ENCODE measurements at regions not wholly inside any gene's neighbourhood (a gene's known extent, or its start where the extent isn't known, plus 50 kb on each side); places are given as distances from the start of the nearest gene placed in this dataset.
"Not testable (repeated sequence)": the region's sequence is repeated elsewhere in the genome, so short reads cannot be mapped to it uniquely, and the experiment has no call there.

- no peak overlapping the region for H3K4me3 ChIP-seq (ENCODE audit: low read length)
- H3K27me3 ChIP-seq (ENCODE audit: control insufficient read depth, low read length) = no peaks in the 10 kb centered on the region
- H3K9me2 ChIP-seq (replicated peaks; ENCODE audit: control insufficient read depth, low read length) = no peaks in the 10 kb centered on the region
- no peaks in the 10 kb centered on the region for H3K79me2 ChIP-seq (ENCODE audit: control insufficient read depth, low read length)
- no peaks in the 10 kb centered on the region for H4K20me1 ChIP-seq (ENCODE audit: control insufficient read depth, insufficient read depth, low read depth, low read length)
- H3K4me1 ChIP-seq (ENCODE audit: control insufficient read depth, low read length) = no peaks in the 10 kb centered on the region
- H3F3A ChIP-seq (ENCODE audit: control insufficient read depth, insufficient read depth) = no peaks in the 10 kb centered on the region
- H3K9me3 ChIP-seq (ENCODE audit: control insufficient read depth, insufficient read depth, low read length) = peaks cover 4% of the 10 kb centered on the region; the same call in 1 of the 2 replicates
- no peak for TF ChIP-seq EZH2phosphoT487 (IDR thresholded peaks at IDR 0.05; ENCODE audit: borderline replicate concordance, low read length)
- no peaks in the 10 kb centered on the region for H3K36me3 ChIP-seq (ENCODE audit: control insufficient read depth, low read length)
- no peak overlapping the region for H3K27ac ChIP-seq (ENCODE audit: low read depth, low read length)
- H3K4me2 ChIP-seq (ENCODE audit: low read length) = no peak overlapping the region
Observed at GRCh38 chr5:68049053-68049713, 166.4 kb upstream of the PIK3R1 start.

- Histone ChIP-seq H3F3A (ENCODE audit: control insufficient read depth, insufficient read depth) (no peaks in the 10 kb centered on the region), H3K4me3 (ENCODE audit: low read length) (no peak overlapping the region), H3K27me3 (ENCODE audit: control insufficient read depth, low read length) (no peaks in the 10 kb centered on the region), H3K36me3 (ENCODE audit: control insufficient read depth, low read length) (no peaks in the 10 kb centered on the region), H3K9me2 (replicated peaks; ENCODE audit: control insufficient read depth, low read length) (no peaks in the 10 kb centered on the region), H3K4me1 (ENCODE audit: control insufficient read depth, low read length) (no peaks in the 10 kb centered on the region), H3K4me2 (ENCODE audit: low read length) (no peak overlapping the region), H4K20me1 (ENCODE audit: control insufficient read depth, insufficient read depth, low read depth, low read length) (no peaks in the 10 kb centered on the region), H3K9me3 (ENCODE audit: control insufficient read depth, insufficient read depth, low read length) (peaks cover 4% of the 10 kb centered on the region; the same call in 1 of the 2 replicates), H3K27ac (ENCODE audit: low read depth, low read length) (no peak overlapping the region), H3K79me2 (ENCODE audit: control insufficient read depth, low read length) (no peaks in the 10 kb centered on the region)
- TF ChIP-seq EZH2phosphoT487 (IDR thresholded peaks at IDR 0.05; ENCODE audit: borderline replicate concordance, low read length) (no peak), CTCF (IDR thresholded peaks at IDR 0.05; ENCODE audit: low read depth, low read length, poor library complexity, severe bottlenecking) (no peak)
Observed at GRCh38 chr5:68048516-68048915, 167.0 kb upstream of the PIK3R1 start.

DNA sequence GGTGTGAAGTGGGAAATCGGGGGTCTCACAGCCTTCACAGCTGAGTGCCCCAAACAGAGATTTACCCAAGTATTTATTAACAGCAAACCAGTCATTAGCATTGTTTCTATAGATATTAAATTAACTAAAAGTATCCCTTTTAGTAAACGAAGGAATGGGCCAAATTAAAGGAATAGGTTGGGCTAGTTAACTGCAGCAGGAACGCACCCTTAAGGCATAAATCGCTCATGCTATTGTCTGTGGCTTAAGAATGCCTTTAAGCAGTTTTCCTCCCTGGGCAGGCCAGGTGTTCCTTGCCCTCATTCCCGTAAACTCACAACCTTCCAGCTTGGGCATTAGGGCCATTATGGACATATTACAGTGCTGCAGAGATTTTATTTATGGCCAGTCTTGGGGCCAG lies 167.5 kb upstream of the PIK3R1 start:
- not testable (repeated sequence) for H3K4me2 ChIP-seq (ENCODE audit: low read length); H3K4me3 ChIP-seq (ENCODE audit: low read length)

GRCh38 chr5:68047035-68047434 lies 168.5 kb upstream of the PIK3R1 start:
- Histone ChIP-seq H3K4me1 (ENCODE audit: control insufficient read depth, low read length) (peaks cover 4% of the 10 kb centered on the region), H3K9me3 (ENCODE audit: control insufficient read depth, insufficient read depth, low read length) (peaks cover 4% of the 10 kb centered on the region; the same call in 1 of the 2 replicates), H3K27ac (ENCODE audit: low read depth, low read length) (no peak overlapping the region), H4K20me1 (ENCODE audit: control insufficient read depth, insufficient read depth, low read depth, low read length) (no peaks in the 10 kb centered on the region), H3K79me2 (ENCODE audit: control insufficient read depth, low read length) (no peaks in the 10 kb centered on the region), H3K4me3 (ENCODE audit: low read length) (no peak overlapping the region), H3K9me2 (replicated peaks; ENCODE audit: control insufficient read depth, low read length) (no peaks in the 10 kb centered on the region), H3K36me3 (ENCODE audit: control insufficient read depth, low read length) (no peaks in the 10 kb centered on the region), H3F3A (ENCODE audit: control insufficient read depth, insufficient read depth) (no peaks in the 10 kb centered on the region), H3K4me2 (ENCODE audit: low read length) (no peak overlapping the region), H3K27me3 (ENCODE audit: control insufficient read depth, low read length) (no peaks in the 10 kb centered on the region)
- TF ChIP-seq EZH2phosphoT487 (IDR thresholded peaks at IDR 0.05; ENCODE audit: borderline replicate concordance, low read length) (no peak), CTCF (IDR thresholded peaks at IDR 0.05; ENCODE audit: low read depth, low read length, poor library complexity, severe bottlenecking) (no peak)

More for the DNA sequence above, 167.5 kb upstream of the PIK3R1 start:
- H3K36me3 ChIP-seq (ENCODE audit: control insufficient read depth, low read length); H3K4me1 ChIP-seq (ENCODE audit: control insufficient read depth, low read length); H3F3A ChIP-seq (ENCODE audit: control insufficient read depth, insufficient read depth); H4K20me1 ChIP-seq (ENCODE audit: control insufficient read depth, insufficient read depth, low read depth, low read length); H3K9me2 ChIP-seq (replicated peaks; ENCODE audit: control insufficient read depth, low read length); H3K9me3 ChIP-seq (ENCODE audit: control insufficient read depth, insufficient read depth, low read length); H3K27me3 ChIP-seq (ENCODE audit: control insufficient read depth, low read length); H3K79me2 ChIP-seq (ENCODE audit: control insufficient read depth, low read length); H3K27ac ChIP-seq (ENCODE audit: low read depth, low read length): not testable (repeated sequence)

Data from DOHH2 (cell line).